Caco-2 (cell line): ENCODE measurements at regions not wholly inside any gene's neighbourhood (a gene's known extent, or its start where the extent isn't known, plus 50 kb on each side); places are given as distances from the start of the nearest gene placed in this dataset.

ENCODE experiments used
- BruUV-seq: library from RNA; stranded (reverse); fragments of 400-500 nt; replicated peaks from 2 replicates; lab custom pipeline; 2021; lab: Mats Ljungman, UMichigan
- CTCF ChIA-PET: fragments of 300-600 bp; sonication (Branson Sonifier 250); formaldehyde crosslinking; loops from one replicate; lab custom pipeline; 2022; ENCODE audit warnings: antibody characterized with exemption; lab: Charles Lee
- POLR2A ChIA-PET: fragments of 300-600 bp; sonication (Branson Sonifier 250); formaldehyde crosslinking; loops from one replicate; lab custom pipeline; 2022; ENCODE audit warnings: antibody characterized with exemption; lab: Charles Lee
- DNase-seq, 2 experiments: peaks; one replicate each; pipeline versions ENCODE4 v3.0.0 to v3.0.0-alpha.2; 2020 to 2022
- H3K27me3 ChIP-seq: replicated peaks from 2 replicates; pipeline ENCODE4 v1.6.0; 2011; ENCODE audit warnings: low read length; ENCODE audit not compliant: control insufficient read depth, insufficient read depth
- H3K36me3 ChIP-seq: 2 replicates; pipeline ENCODE4 v1.5.1; 2011; ENCODE audit warnings: low read length; ENCODE audit not compliant: control insufficient read depth, insufficient read depth
- H3K4me1 ChIP-seq: fragments of 250-450 bp; sonication (Bioruptor Pico); 2 replicates; pipeline ENCODE4 v1.5.1; 2020; ENCODE audit warnings: mild to moderate bottlenecking
- H3K4me3 ChIP-seq: 2 replicates; pipeline ENCODE4 v1.5.1; 2011; ENCODE audit warnings: low read depth, mild to moderate bottlenecking, control low read depth, low read length
- H3K9me3 ChIP-seq: fragments of 250-450 bp; sonication (Bioruptor Pico); 2 replicates; pipeline ENCODE4 v1.5.1; 2020; ENCODE audit warnings: mild to moderate bottlenecking, moderate library complexity
- H3K27ac Mint-ChIP-seq: one replicate; pipeline ENCODE4 v1.8.0; 2022; ENCODE audit warnings: mixed read lengths; ENCODE audit not compliant: unreplicated experiment
- H3K27me3 Mint-ChIP-seq: one replicate; pipeline ENCODE4 v1.8.0; 2022; ENCODE audit warnings: mixed read lengths; ENCODE audit not compliant: insufficient read depth, unreplicated experiment
- H3K36me3 Mint-ChIP-seq: one replicate; pipeline ENCODE4 v1.8.0; 2022; ENCODE audit warnings: mild to moderate bottlenecking, mixed read lengths; ENCODE audit not compliant: insufficient read depth, unreplicated experiment
- H3K4me1 Mint-ChIP-seq: one replicate; pipeline ENCODE4 v1.8.0; 2022; ENCODE audit warnings: low read depth, mixed read lengths; ENCODE audit not compliant: unreplicated experiment
- H3K4me3 Mint-ChIP-seq: one replicate; pipeline ENCODE4 v1.8.0; 2022; ENCODE audit warnings: mild to moderate bottlenecking, moderate library complexity, mixed read lengths; ENCODE audit not compliant: unreplicated experiment
- H3K9me3 Mint-ChIP-seq: one replicate; pipeline ENCODE4 v1.8.0; 2022; ENCODE audit warnings: mixed read lengths; ENCODE audit not compliant: unreplicated experiment
- CTCF ChIP-seq, 2 experiments: fragments of 200-600 bp in 1 of 2; IDR thresholded peaks; 1 replicate in 1 of 2; 2 replicates in 1 of 2; pipeline versions ENCODE4 v1.5.1 to v1.8.0; 2011 to 2022; ENCODE audit warnings: antibody characterized with exemption in 1 of 2, control low read depth in 1 of 2, inconsistent platforms in 1 of 2, low read depth in 1 of 2, low read length in 1 of 2, mild to moderate bottlenecking in 1 of 2, moderate library complexity in 1 of 2; ENCODE audit not compliant: insufficient read depth in 1 of 2, severe bottlenecking in 1 of 2, unreplicated experiment in 1 of 2
- intact Hi-C: fragments of 100-400 bp; cut with micrococcal nuclease; formaldehyde crosslinking; loops from one replicate; pipeline ENCODE4 v1.10.0; 2022; ENCODE audit not compliant: unreplicated experiment

- Mint-ChIP-seq H3K36me3 (no peaks in the 10 kb centered on the region), H3K9me3 (no peaks in the 10 kb centered on the region), H3K27ac (no peak overlapping the region), H3K4me1 (no peaks in the 10 kb centered on the region), H3K4me3 (no peak overlapping the region), H3K27me3 (no peaks in the 10 kb centered on the region)
- ChIA-PET POLR2A (no interaction called here), CTCF (no interaction called here)
- no peak for TF ChIP-seq CTCF (IDR thresholded peaks at IDR 0.05; ENCODE audit: insufficient read depth in 1 of 2, low read depth in 1 of 2, low read length in 1 of 2, severe bottlenecking in 1 of 2, unreplicated experiment in 1 of 2)
- H3K9me3 ChIP-seq = no peaks in the 10 kb centered on the region
- no peak overlapping the region for H3K4me3 ChIP-seq
- BruUV-seq = no TSS peak
- H3K4me1 ChIP-seq = no peaks in the 10 kb centered on the region
- DNase-seq = no peak
- H3K36me3 ChIP-seq = no peaks in the 10 kb centered on the region
- H3K27me3 ChIP-seq = no peaks in the 10 kb centered on the region
- intact Hi-C loops = no loop called here
Observed at GRCh38 chr5:52134013-52134650, 653.6 kb upstream of the ITGA1 start.

- BruUV-seq = no TSS peak
- Mint-ChIP-seq H3K27ac (no peak overlapping the region), H3K4me3 (no peak overlapping the region), H3K4me1 (no peaks in the 10 kb centered on the region), H3K27me3 (no peaks in the 10 kb centered on the region), H3K36me3 (no peaks in the 10 kb centered on the region), H3K9me3 (no peaks in the 10 kb centered on the region)
- intact Hi-C loops = no loop called here
- DNase-seq = no peak
- POLR2A ChIA-PET = no interaction called here
- no peaks in the 10 kb centered on the region for H3K36me3 ChIP-seq
- no peak overlapping the region for H3K4me3 ChIP-seq
- H3K27me3 ChIP-seq = no peaks in the 10 kb centered on the region
- TF ChIP-seq CTCF (IDR thresholded peaks at IDR 0.05; ENCODE audit: insufficient read depth in 1 of 2, low read depth in 1 of 2, low read length in 1 of 2, severe bottlenecking in 1 of 2, unreplicated experiment in 1 of 2) = no peak
- CTCF ChIA-PET = no interaction called here
- H3K9me3 ChIP-seq = no peaks in the 10 kb centered on the region
- no peaks in the 10 kb centered on the region for H3K4me1 ChIP-seq
Observed at GRCh38 chr5:52139888-52140615, 647.7 kb upstream of the ITGA1 start.

- H3K27me3 Mint-ChIP-seq = no peaks in the 10 kb centered on the region
Observed at GRCh38 chr5:52148679-52149078, 639.0 kb upstream of the ITGA1 start.

More at GRCh38 chr5:52148679-52149078, 639.0 kb upstream of the ITGA1 start:
- CTCF ChIA-PET = no interaction called here
- Mint-ChIP-seq H3K36me3 (no peaks in the 10 kb centered on the region), H3K4me3 (no peak overlapping the region), H3K4me1 (peaks cover 8% of the 10 kb centered on the region), H3K9me3 (peaks cover 10% of the 10 kb centered on the region), H3K27ac (no peak overlapping the region)
- POLR2A ChIA-PET = no interaction called here
- no peak for TF ChIP-seq CTCF (IDR thresholded peaks at IDR 0.05; ENCODE audit: insufficient read depth in 1 of 2, low read depth in 1 of 2, low read length in 1 of 2, severe bottlenecking in 1 of 2, unreplicated experiment in 1 of 2)
- no peak overlapping the region for H3K4me3 ChIP-seq
- H3K4me1 ChIP-seq = peaks cover 15% of the 10 kb centered on the region
- no peaks in the 10 kb centered on the region for H3K27me3 ChIP-seq
- no TSS peak for BruUV-seq
- intact Hi-C loops = no loop called here
- no peaks in the 10 kb centered on the region for H3K9me3 ChIP-seq
- H3K36me3 ChIP-seq = no peaks in the 10 kb centered on the region
- DNase-seq = no peak
